ENCODE measurements at regions not wholly inside any gene's neighbourhood (a gene's known extent, or its start where the extent isn't known, plus 50 kb on each side); places are given as distances from the start of the nearest gene placed in this dataset.

DNA sequence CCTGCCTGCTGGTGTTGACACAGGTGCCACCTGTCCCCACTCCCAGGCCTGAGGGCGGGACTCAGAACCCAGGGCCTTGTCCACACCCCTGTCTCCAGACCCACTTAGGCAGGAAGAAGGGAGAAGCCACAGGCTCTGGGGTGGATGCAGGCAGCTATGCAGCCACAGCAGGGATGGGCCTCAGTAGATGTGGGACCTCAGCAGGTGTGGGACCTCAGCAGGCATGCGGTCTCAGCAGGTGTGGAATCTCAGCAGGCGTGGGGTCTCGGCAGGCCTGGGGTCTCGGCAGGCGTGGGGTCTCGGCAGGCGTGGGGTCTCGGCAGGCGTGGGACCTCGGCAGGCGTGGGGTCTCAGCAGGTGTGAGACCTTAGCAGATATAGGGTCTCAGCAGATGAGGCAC is 118.0 kb upstream of the PITRM1 start:
- Histone ChIP-seq H3K9me3 (ENCODE audit: low read depth, low read length) (no peaks in the 10 kb centered on the region), H3K27ac (no peak overlapping the region), H3K9ac (ENCODE audit: insufficient read length) (no peak overlapping the region), H3K36me3 (ENCODE audit: insufficient read depth, low read length) (no peaks in the 10 kb centered on the region), H3K4me3 (no peak overlapping the region)
- no peak for DNase-seq (ENCODE audit: low read depth, low spot score)
- TF ChIP-seq POLR2AphosphoS5 (IDR thresholded peaks at IDR 0.05; ENCODE audit: borderline replicate concordance, low read depth, low read length) (no peak), EZH2 (IDR thresholded peaks at IDR 0.05) (no peak), FOXP2 (optimal IDR thresholded peaks at IDR 0.05; ENCODE audit: control extremely low read depth, extremely low read length, insufficient read depth) (no peak)

DNA sequence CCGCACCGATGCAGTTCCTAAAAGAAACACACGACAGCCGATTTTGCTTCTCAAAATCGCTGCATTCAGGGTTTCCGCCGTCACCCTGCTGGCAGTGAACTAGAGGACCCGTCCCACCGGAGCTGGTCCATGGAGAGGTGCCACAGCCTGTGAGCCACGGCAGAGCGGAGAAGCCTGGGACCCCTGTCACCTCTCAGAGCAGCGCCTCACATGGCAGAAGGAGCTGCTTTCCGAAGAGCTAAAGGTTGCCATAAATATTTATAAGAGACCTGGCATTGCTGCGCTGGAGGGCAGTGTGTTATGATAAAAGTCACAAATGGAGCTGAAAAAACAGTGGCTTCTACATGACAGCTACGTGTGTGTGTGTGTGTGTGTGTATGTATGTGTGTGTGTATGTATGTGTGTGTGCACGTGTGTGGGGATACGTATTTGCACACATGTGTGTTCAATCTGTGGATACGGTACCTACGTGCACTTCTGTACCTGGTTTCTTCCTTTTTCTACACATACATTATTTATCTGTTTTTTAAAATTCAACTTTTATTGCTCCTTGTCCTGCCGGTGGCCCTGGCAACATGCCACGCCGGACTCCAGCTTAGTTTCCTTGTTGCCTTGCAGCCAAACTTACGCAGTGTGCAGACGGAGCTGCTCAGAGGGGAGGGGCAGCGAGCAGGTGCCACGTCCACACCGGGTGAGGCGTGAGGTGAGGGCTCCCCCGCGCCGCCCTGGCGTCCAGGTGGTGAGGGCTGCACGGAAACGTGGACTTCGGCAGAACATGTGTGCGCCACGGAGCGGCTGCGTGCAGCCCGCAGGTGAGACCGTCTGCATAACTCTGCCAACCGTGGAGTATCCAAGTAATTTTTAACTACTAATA is 115.2 kb upstream of the PITRM1 start:
- Histone ChIP-seq H3K4me3 (no peak overlapping the region), H3K27ac (no peak overlapping the region), H3K9ac (ENCODE audit: insufficient read length) (no peak overlapping the region), H3K9me3 (ENCODE audit: low read depth, low read length) (no peaks in the 10 kb centered on the region), H3K36me3 (ENCODE audit: insufficient read depth, low read length) (no peaks in the 10 kb centered on the region)
- no peak for DNase-seq (ENCODE audit: low read depth, low spot score)
- no peak for TF ChIP-seq EZH2 (IDR thresholded peaks at IDR 0.05)
- TF ChIP-seq FOXP2 (optimal IDR thresholded peaks at IDR 0.05; ENCODE audit: control extremely low read depth, extremely low read length, insufficient read depth), result no peak

DNA sequence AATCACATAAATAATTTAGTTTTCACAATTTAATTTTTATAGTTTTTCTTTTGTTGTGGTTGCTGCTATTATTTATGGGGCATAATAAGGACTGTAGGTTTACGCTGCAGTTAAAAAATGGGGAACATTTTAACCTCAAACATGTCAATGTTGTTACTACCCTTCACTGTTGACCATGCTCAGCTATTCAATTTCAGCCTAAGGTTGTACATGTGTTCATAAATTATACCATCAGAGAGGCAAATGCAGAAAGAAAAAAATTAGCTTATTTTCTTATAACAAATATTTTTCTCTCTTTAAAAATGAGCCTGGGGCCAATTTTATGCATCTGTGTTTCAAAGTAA is 110.1 kb upstream of the PITRM1 start:
- Histone ChIP-seq H3K4me3 (no peak overlapping the region), H3K27ac (peak overlapping the region; percentile 62; the same call in 1 of the 2 replicates), H3K9me3 (ENCODE audit: low read depth, low read length) (no peaks in the 10 kb centered on the region), H3K9ac (ENCODE audit: insufficient read length) (no peak overlapping the region), H3K36me3 (ENCODE audit: insufficient read depth, low read length) (no peaks in the 10 kb centered on the region)
- DNase-seq (ENCODE audit: low read depth, low spot score), result no peak
- TF ChIP-seq POLR2AphosphoS5 (IDR thresholded peaks at IDR 0.05; ENCODE audit: borderline replicate concordance, low read depth, low read length) (no peak), FOXP2 (optimal IDR thresholded peaks at IDR 0.05; ENCODE audit: control extremely low read depth, extremely low read length, insufficient read depth) (no peak), EZH2 (IDR thresholded peaks at IDR 0.05) (no peak)

DNA sequence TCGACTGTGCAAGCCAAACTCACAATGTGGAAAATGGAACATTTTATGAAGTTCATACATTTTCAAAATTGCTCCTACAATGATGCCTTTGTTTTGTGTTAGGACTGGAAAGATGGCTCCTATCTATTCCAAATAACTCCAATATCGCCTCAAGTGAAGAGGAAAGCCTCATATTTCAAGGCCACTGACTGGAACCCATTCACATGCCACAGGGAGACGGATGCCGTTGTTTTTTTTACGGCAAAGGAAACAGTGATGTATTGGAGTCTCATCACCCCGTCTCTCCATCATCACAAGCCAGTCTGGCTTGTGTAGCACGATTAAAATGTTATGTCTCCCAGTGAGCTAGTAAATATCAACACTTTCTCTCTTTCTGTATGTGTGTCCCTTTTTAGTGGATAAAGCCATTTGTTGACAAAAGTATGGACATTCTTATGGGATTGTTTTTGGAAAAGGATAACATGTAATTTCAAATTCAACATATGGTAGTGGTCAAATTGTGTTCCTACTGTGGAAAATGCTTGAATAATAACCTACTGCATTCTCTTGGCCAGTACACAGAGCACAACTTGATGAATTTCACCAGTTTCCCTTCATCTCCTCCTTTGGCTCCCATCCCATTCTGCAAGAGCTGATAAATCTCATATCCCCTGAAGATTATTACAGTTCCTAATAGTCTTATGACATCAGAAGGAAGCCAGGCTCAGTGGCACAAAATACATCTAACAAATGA is 109.5 kb upstream of the PITRM1 start:
- H3K27ac ChIP-seq, result peak overlapping the region; percentile 62; the same call in 1 of the 2 replicates
- TF ChIP-seq FOXP2 (optimal IDR thresholded peaks at IDR 0.05; ENCODE audit: control extremely low read depth, extremely low read length, insufficient read depth) (no peak), EZH2 (IDR thresholded peaks at IDR 0.05) (no peak), POLR2AphosphoS5 (IDR thresholded peaks at IDR 0.05; ENCODE audit: borderline replicate concordance, low read depth, low read length) (no peak)
- no peaks in the 10 kb centered on the region for H3K36me3 ChIP-seq (ENCODE audit: insufficient read depth, low read length)
- no peak for DNase-seq (ENCODE audit: low read depth, low spot score)
- no peak overlapping the region for H3K4me3 ChIP-seq
- no peak overlapping the region for H3K9ac ChIP-seq (ENCODE audit: insufficient read length)
- H3K9me3 ChIP-seq (ENCODE audit: low read depth, low read length), result no peaks in the 10 kb centered on the region

DNA sequence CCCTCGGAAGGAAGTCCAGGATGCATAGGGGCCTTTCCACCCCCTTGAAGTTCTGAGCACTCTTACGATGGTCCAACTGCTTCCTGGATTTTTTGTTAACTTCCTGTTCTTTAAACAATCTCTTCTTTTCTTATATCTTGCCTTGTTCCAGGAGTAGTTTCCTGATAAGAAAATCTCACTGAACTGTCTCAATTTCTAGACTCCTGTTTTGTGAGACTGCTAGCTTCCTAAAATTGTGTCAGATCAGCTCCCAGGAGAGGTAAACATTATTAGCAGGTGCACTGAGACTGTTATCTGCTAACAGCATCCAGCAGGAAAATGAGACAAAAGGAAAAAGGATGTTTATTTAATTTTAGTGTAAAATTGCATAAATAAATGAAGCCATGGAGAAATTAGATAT is 106.2 kb upstream of the PITRM1 start:
- Histone ChIP-seq H3K4me3 (no peak overlapping the region), H3K9ac (ENCODE audit: insufficient read length) (no peak overlapping the region), H3K27ac (no peak overlapping the region), H3K9me3 (ENCODE audit: low read depth, low read length) (no peaks in the 10 kb centered on the region), H3K36me3 (ENCODE audit: insufficient read depth, low read length) (no peaks in the 10 kb centered on the region)
- TF ChIP-seq POLR2AphosphoS5 (IDR thresholded peaks at IDR 0.05; ENCODE audit: borderline replicate concordance, low read depth, low read length) (no peak), FOXP2 (optimal IDR thresholded peaks at IDR 0.05; ENCODE audit: control extremely low read depth, extremely low read length, insufficient read depth) (no peak), EZH2 (IDR thresholded peaks at IDR 0.05) (no peak)
- no peak for DNase-seq (ENCODE audit: low read depth, low spot score)

DNA sequence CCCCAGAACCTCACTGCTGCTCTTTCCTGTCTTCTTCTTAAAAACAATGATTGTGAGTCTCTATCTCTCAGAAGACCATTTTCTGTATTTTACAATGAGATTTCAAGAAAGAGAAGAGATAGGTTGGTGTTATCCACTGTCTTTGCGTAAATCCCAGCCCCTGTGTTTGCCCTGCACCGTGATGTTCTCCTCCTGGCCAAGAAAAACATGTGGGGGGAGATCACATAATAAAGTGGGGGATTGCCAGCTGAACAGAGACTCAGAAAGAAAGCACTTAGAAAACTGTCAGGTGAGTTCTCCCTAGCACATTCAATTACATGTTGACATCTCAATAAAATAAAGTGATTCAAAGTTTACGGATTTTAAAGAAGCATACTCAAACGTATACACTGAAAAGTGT is 105.0 kb upstream of the PITRM1 start:
- no peak overlapping the region for H3K4me3 ChIP-seq
- TF ChIP-seq EZH2 (IDR thresholded peaks at IDR 0.05), result no peak
- no peak for TF ChIP-seq FOXP2 (optimal IDR thresholded peaks at IDR 0.05; ENCODE audit: control extremely low read depth, extremely low read length, insufficient read depth)
- no peak for TF ChIP-seq POLR2AphosphoS5 (IDR thresholded peaks at IDR 0.05; ENCODE audit: borderline replicate concordance, low read depth, low read length)
- H3K9ac ChIP-seq (ENCODE audit: insufficient read length), result no peak overlapping the region
- no peaks in the 10 kb centered on the region for H3K36me3 ChIP-seq (ENCODE audit: insufficient read depth, low read length)
- DNase-seq (ENCODE audit: low read depth, low spot score), result no peak
- no peaks in the 10 kb centered on the region for H3K9me3 ChIP-seq (ENCODE audit: low read depth, low read length)
- H3K27ac ChIP-seq, result no peak overlapping the region

DNA sequence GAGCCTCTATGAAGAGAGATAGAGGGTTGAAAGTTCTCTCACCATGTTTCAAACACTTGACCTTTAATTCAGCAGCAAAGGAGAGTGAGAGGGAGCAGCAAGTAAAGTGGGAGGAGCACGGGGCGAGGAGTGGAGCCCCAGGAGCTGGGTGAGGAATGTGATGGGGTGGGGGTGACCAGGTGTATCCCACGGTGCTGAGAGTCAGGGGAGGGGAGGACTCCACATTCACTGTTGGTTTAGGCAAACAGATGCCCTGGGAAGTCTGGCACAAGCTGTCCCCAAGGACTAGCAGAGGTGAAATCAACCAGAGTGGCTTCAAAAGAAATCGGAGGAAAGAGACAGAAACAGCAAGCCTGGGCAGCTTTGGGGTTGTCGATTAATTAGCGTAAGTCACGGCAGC is 101.8 kb upstream of the PITRM1 start:
- DNase-seq (ENCODE audit: low read depth, low spot score), result no peak
- H3K36me3 ChIP-seq (ENCODE audit: insufficient read depth, low read length), result no peaks in the 10 kb centered on the region
- no peak overlapping the region for H3K27ac ChIP-seq
- H3K9ac ChIP-seq (ENCODE audit: insufficient read length), result no peak overlapping the region
- no peaks in the 10 kb centered on the region for H3K9me3 ChIP-seq (ENCODE audit: low read depth, low read length)
- TF ChIP-seq EZH2 (IDR thresholded peaks at IDR 0.05) (no peak), POLR2AphosphoS5 (IDR thresholded peaks at IDR 0.05; ENCODE audit: borderline replicate concordance, low read depth, low read length) (no peak), FOXP2 (optimal IDR thresholded peaks at IDR 0.05; ENCODE audit: control extremely low read depth, extremely low read length, insufficient read depth) (no peak)
- H3K4me3 ChIP-seq, result no peak overlapping the region

DNA sequence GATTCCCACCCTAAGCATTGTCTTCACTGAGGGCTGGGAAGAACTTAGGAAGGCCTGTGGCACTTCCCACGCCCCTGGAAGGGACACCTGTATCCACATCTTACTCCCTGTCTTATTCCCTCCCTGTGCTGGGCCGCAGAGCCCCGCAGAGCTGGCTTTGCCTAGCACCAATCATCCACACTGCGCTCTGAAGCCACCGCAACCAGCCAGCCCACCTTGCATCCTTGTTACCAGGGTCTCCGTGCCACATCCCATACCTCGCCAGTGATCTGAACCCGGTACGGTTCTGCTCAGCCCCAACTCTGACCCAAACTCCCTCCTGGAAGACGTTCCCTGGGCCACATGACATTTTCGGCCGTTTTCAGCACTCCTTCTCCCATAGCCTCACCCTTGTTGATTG is 101.4 kb upstream of the PITRM1 start:
- Histone ChIP-seq H3K9ac (ENCODE audit: insufficient read length) (no peak overlapping the region), H3K4me3 (no peak overlapping the region), H3K9me3 (ENCODE audit: low read depth, low read length) (no peaks in the 10 kb centered on the region), H3K36me3 (ENCODE audit: insufficient read depth, low read length) (no peaks in the 10 kb centered on the region), H3K27ac (no peak overlapping the region)
- TF ChIP-seq EZH2 (IDR thresholded peaks at IDR 0.05) (no peak), FOXP2 (optimal IDR thresholded peaks at IDR 0.05; ENCODE audit: control extremely low read depth, extremely low read length, insufficient read depth) (no peak), POLR2AphosphoS5 (IDR thresholded peaks at IDR 0.05; ENCODE audit: borderline replicate concordance, low read depth, low read length) (no peak)
- DNase-seq (ENCODE audit: low read depth, low spot score), result no peak
